ENCODE measurements at regions not wholly inside any gene's neighbourhood (a gene's known extent, or its start where the extent isn't known, plus 50 kb on each side); places are given as distances from the start of the nearest gene placed in this dataset.

DNA sequence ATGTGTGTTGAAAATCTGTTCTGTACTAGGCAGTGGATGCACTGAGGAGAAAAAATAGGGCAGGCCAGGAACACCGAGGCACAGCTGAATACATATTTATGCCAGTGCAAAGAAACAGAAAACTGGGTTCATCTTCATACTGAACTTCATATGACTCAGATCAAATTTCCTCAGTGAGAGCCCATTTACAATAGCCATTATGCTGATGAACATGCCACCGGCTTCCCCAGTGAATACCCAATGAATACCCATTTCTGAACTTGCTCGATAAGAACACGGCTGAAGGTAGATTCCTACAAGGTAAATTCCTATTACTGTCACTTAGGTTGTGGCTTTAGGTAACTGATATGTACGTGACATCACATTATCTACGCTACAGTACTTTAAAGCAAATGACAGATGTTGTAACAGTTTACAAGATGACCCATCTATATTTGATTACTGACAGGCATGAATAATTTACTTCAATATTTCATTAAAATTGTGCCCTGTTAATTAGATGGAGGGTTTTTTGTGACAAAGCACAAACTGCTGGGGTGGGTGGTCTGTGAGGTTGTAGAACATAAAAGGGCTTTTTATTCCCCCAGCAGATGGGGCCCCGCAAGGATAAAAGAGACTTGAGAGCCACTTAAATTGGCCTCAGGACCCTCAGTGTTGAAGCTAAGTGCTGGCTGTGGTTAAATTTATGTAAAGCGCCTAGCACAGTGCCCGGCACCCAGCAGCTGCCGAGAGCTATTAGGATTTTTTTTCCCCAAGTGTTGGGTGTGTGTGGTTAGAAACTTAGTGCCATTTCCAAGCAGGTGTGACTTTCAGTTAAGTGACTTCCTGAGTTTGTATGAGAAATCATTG, 264.5 kb downstream of the CD83 start:
- Histone ChIP-seq H3K9me3 (ENCODE audit: control insufficient read depth in 2 of 3, low read length in 3 of 3) (no peaks in the 10 kb centered on the region), H3K4me3 (ENCODE audit: low read length) (no peak overlapping the region), H3K4me1 (ENCODE audit: control insufficient read depth in 2 of 2, insufficient read depth in 2 of 2, low read length in 2 of 2) (no peaks in the 10 kb centered on the region), H3K27ac (ENCODE audit: low read depth, low read length) (no peak overlapping the region), H3K36me3 (ENCODE audit: control insufficient read depth in 2 of 3, insufficient read depth in 3 of 3, low read length in 3 of 3) (no peaks in the 10 kb centered on the region), H3K27me3 (ENCODE audit: control insufficient read depth in 2 of 2, insufficient read depth in 2 of 2, low read length in 2 of 2) (no peaks in the 10 kb centered on the region)
- Mint-ChIP-seq H3K9me3 (peaks cover 0 to 11% (median 3%) of the 10 kb centered on the region in 11 donors), H3K36me3 (peaks cover 0 to 4% (median 0%) of the 10 kb centered on the region in 5 donors), H3K4me3 (no peak overlapping the region), H3K27ac (no peak overlapping the region), H3K27me3 (peaks cover 0 to 17% (median 6%) of the 10 kb centered on the region in 5 donors), H3K4me1 (peaks cover 0 to 46% (median 14%) of the 10 kb centered on the region in 7 donors)
- no peak for DNase-seq
- POLR2A ChIA-PET: no interaction called here
- intact Hi-C loops (cut with micrococcal nuclease): no loop called here
- no peak for ATAC-seq
- CTCF ChIA-PET: no interaction called here

- DNase-seq (no peak), ATAC-seq (no peak)
- intact Hi-C loops (cut with micrococcal nuclease): no loop called here
- peaks cover 0 to 46% (median 14%) of the 10 kb centered on the region in 7 donors for H3K4me1 Mint-ChIP-seq
- ChIA-PET CTCF (no interaction called here), POLR2A (no interaction called here)
- Histone ChIP-seq H3K27ac (ENCODE audit: low read depth, low read length) (no peak overlapping the region), H3K9me3 (ENCODE audit: control insufficient read depth in 2 of 3, low read length in 3 of 3) (no peaks in the 10 kb centered on the region), H3K36me3 (ENCODE audit: control insufficient read depth in 2 of 3, insufficient read depth in 3 of 3, low read length in 3 of 3) (no peaks in the 10 kb centered on the region), H3K4me3 (ENCODE audit: low read length) (no peak overlapping the region), H3K4me1 (ENCODE audit: control insufficient read depth in 2 of 2, insufficient read depth in 2 of 2, low read length in 2 of 2) (no peaks in the 10 kb centered on the region), H3K27me3 (ENCODE audit: control insufficient read depth in 2 of 2, insufficient read depth in 2 of 2, low read length in 2 of 2) (no peaks in the 10 kb centered on the region)
- H3K9me3 Mint-ChIP-seq: peaks cover 0 to 11% (median 3%) of the 10 kb centered on the region in 11 donors
- peak overlapping the region in 1 of 10 donors; percentile 15 for H3K4me3 Mint-ChIP-seq
- no peak overlapping the region for H3K27ac Mint-ChIP-seq
- peaks cover 0 to 4% (median 0%) of the 10 kb centered on the region in 5 donors for H3K36me3 Mint-ChIP-seq
- peaks cover 0 to 17% (median 6%) of the 10 kb centered on the region in 5 donors for H3K27me3 Mint-ChIP-seq
Observed at GRCh38 chr6:14382678-14383236, 265.2 kb downstream of the CD83 start.

DNA sequence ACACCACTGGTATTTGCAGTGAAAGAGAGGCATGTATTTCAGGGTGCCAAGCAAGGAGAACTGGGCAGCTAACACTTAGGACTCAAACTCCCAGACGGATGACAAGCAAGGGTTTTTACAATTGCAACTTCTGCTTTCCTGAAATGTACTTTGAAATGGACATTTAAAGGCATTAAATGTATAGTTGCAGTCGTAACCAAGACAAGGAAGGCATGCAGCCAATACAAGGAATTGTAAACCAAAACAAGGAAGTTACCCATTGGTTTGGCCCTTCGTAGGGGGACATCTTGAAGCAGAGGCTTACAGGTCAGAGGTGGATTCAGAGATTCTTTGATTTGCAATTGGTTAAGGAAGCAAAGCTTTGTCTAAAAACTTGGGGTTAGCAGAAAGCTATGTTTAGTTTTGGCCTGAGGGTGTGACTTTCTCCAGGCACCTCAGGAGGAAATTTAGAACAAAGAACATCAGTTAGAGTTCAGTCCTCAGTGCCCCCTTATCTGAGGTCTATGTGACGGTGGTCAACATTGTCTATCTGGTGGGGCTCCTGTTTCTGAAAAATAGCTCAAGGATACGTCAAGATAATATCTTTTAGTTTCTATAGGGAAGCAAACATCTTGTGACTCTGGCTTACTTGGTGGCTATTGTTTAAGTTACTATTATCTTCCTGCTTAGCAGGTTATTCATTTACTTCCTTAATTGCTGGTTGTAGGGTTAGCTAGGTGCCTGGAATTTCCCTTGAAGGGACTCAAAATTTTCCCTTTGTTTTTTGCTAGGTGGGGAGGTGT, 266.0 kb downstream of the CD83 start:
- DNase-seq (no peak), ATAC-seq (peak; percentile 36)
- H3K4me3 Mint-ChIP-seq: no peak overlapping the region
- POLR2A ChIA-PET: no interaction called here
- H3K36me3 Mint-ChIP-seq: no peaks in the 10 kb centered on the region
- peak overlapping the region in 1 of 9 donors; percentile 24 for H3K27ac Mint-ChIP-seq
- no peak overlapping the region for H3K4me3 ChIP-seq (ENCODE audit: low read length)
- no peaks in the 10 kb centered on the region for H3K36me3 ChIP-seq (ENCODE audit: control insufficient read depth in 2 of 3, insufficient read depth in 3 of 3, low read length in 3 of 3)
- intact Hi-C loops (cut with micrococcal nuclease): no loop called here
- CTCF ChIA-PET: interaction anchor here (1.2 kb wide), 1 partner anchor 1058 kb away, joined by 3 read pairs; no protein-coding TSS in a partner anchor
- no peaks in the 10 kb centered on the region for H3K27me3 ChIP-seq (ENCODE audit: control insufficient read depth in 2 of 2, insufficient read depth in 2 of 2, low read length in 2 of 2)
- peaks cover 0 to 46% (median 14%) of the 10 kb centered on the region in 7 donors for H3K4me1 Mint-ChIP-seq
- H3K9me3 Mint-ChIP-seq: peaks cover 0 to 4% (median 0%) of the 10 kb centered on the region in 11 donors
- H3K27ac ChIP-seq (ENCODE audit: low read depth, low read length): no peak overlapping the region
- no peaks in the 10 kb centered on the region for H3K9me3 ChIP-seq (ENCODE audit: control insufficient read depth in 2 of 3, low read length in 3 of 3)
- H3K4me1 ChIP-seq (ENCODE audit: control insufficient read depth in 2 of 2, insufficient read depth in 2 of 2, low read length in 2 of 2): no peaks in the 10 kb centered on the region
- peaks cover 0 to 13% (median 3%) of the 10 kb centered on the region in 5 donors for H3K27me3 Mint-ChIP-seq

GRCh38 chr6:14384175-14384949, 266.8 kb downstream of the CD83 start:
- ATAC-seq: no peak

GRCh38 chr6:14386263-14386662, 268.7 kb downstream of the CD83 start:
- DNase-seq (no peak), ATAC-seq (no peak)
- H3K4me3 Mint-ChIP-seq: no peak overlapping the region
- H3K4me3 ChIP-seq (ENCODE audit: low read length): no peak overlapping the region
- peaks cover 0 to 3% (median 0%) of the 10 kb centered on the region in 5 donors for H3K27me3 Mint-ChIP-seq
- H3K36me3 Mint-ChIP-seq: no peaks in the 10 kb centered on the region
- no peaks in the 10 kb centered on the region for H3K36me3 ChIP-seq (ENCODE audit: control insufficient read depth in 2 of 3, insufficient read depth in 3 of 3, low read length in 3 of 3)
- ChIA-PET CTCF (interaction anchor here (0.6 kb wide), 1 partner anchor 827 kb away, joined by 4 read pairs; no protein-coding TSS in a partner anchor), POLR2A (no interaction called here)
- no peak overlapping the region for H3K27ac ChIP-seq (ENCODE audit: low read depth, low read length)
- H3K27me3 ChIP-seq (ENCODE audit: control insufficient read depth in 2 of 2, insufficient read depth in 2 of 2, low read length in 2 of 2): no peaks in the 10 kb centered on the region
- intact Hi-C loops (cut with micrococcal nuclease): no loop called here
- no peaks in the 10 kb centered on the region for H3K9me3 ChIP-seq (ENCODE audit: control insufficient read depth in 2 of 3, low read length in 3 of 3)
- no peaks in the 10 kb centered on the region for H3K9me3 Mint-ChIP-seq
- H3K4me1 Mint-ChIP-seq: peaks cover 0 to 26% (median 6%) of the 10 kb centered on the region in 7 donors
- no peaks in the 10 kb centered on the region for H3K4me1 ChIP-seq (ENCODE audit: control insufficient read depth in 2 of 2, insufficient read depth in 2 of 2, low read length in 2 of 2)
- no peak overlapping the region for H3K27ac Mint-ChIP-seq

More at GRCh38 chr6:14384175-14384949, 266.8 kb downstream of the CD83 start:
- H3K9me3 Mint-ChIP-seq: peaks cover 0 to 4% (median 0%) of the 10 kb centered on the region in 11 donors
- Histone ChIP-seq H3K4me3 (ENCODE audit: low read length) (no peak overlapping the region), H3K27me3 (ENCODE audit: control insufficient read depth in 2 of 2, insufficient read depth in 2 of 2, low read length in 2 of 2) (no peaks in the 10 kb centered on the region), H3K9me3 (ENCODE audit: control insufficient read depth in 2 of 3, low read length in 3 of 3) (no peaks in the 10 kb centered on the region), H3K27ac (ENCODE audit: low read depth, low read length) (no peak overlapping the region), H3K36me3 (ENCODE audit: control insufficient read depth in 2 of 3, insufficient read depth in 3 of 3, low read length in 3 of 3) (no peaks in the 10 kb centered on the region), H3K4me1 (ENCODE audit: control insufficient read depth in 2 of 2, insufficient read depth in 2 of 2, low read length in 2 of 2) (no peaks in the 10 kb centered on the region)
- no peaks in the 10 kb centered on the region for H3K36me3 Mint-ChIP-seq
- CTCF ChIA-PET: interaction anchor here (1.2 kb wide), 1 partner anchor 1057 kb away, joined by 3 read pairs; no protein-coding TSS in a partner anchor
- peaks cover 0 to 45% (median 14%) of the 10 kb centered on the region in 7 donors for H3K4me1 Mint-ChIP-seq
- intact Hi-C loops (cut with micrococcal nuclease): no loop called here
- no peak for DNase-seq
- peak overlapping the region in 1 of 9 donors; percentile 24 for H3K27ac Mint-ChIP-seq
- POLR2A ChIA-PET: no interaction called here
- H3K4me3 Mint-ChIP-seq: no peak overlapping the region
- H3K27me3 Mint-ChIP-seq: peaks cover 0 to 13% (median 3%) of the 10 kb centered on the region in 5 donors

- H3K4me1 ChIP-seq (ENCODE audit: control insufficient read depth in 2 of 2, insufficient read depth in 2 of 2, low read length in 2 of 2): no peaks in the 10 kb centered on the region
- H3K4me3 ChIP-seq (ENCODE audit: low read length): no peak overlapping the region
- Mint-ChIP-seq H3K9me3 (no peaks in the 10 kb centered on the region), H3K4me1 (peaks cover 0 to 24% (median 6%) of the 10 kb centered on the region in 7 donors), H3K4me3 (no peak overlapping the region), H3K27me3 (peaks cover 0 to 3% (median 0%) of the 10 kb centered on the region in 5 donors), H3K27ac (peak overlapping the region in 1 of 9 donors; percentile 79), H3K36me3 (no peaks in the 10 kb centered on the region)
- ATAC-seq (no peak), DNase-seq (no peak)
- ChIA-PET CTCF (no interaction called here), POLR2A (no interaction called here)
- intact Hi-C loops (cut with micrococcal nuclease): no loop called here
- H3K27me3 ChIP-seq (ENCODE audit: control insufficient read depth in 2 of 2, insufficient read depth in 2 of 2, low read length in 2 of 2): no peaks in the 10 kb centered on the region
- H3K9me3 ChIP-seq (ENCODE audit: control insufficient read depth in 2 of 3, low read length in 3 of 3): no peaks in the 10 kb centered on the region
- H3K36me3 ChIP-seq (ENCODE audit: control insufficient read depth in 2 of 3, insufficient read depth in 3 of 3, low read length in 3 of 3): no peaks in the 10 kb centered on the region
- H3K27ac ChIP-seq (ENCODE audit: low read depth, low read length): no peak overlapping the region
Observed at GRCh38 chr6:14386668-14387067, 269.1 kb downstream of the CD83 start.

Data from naive thymus-derived CD4-positive, alpha-beta T cell (primary cell).